HPDE6-E6E7 (cell line): ENCODE measurements at regions not wholly inside any gene's neighbourhood (a gene's known extent, or its start where the extent isn't known, plus 50 kb on each side); places are given as distances from the start of the nearest gene placed in this dataset.

Experiments used
- DNase-seq: peaks from one replicate; pipeline ENCODE4 v3.0.0; 2011; ENCODE audit warnings: missing footprints; ENCODE audit errors: extremely low spot score

DNA sequence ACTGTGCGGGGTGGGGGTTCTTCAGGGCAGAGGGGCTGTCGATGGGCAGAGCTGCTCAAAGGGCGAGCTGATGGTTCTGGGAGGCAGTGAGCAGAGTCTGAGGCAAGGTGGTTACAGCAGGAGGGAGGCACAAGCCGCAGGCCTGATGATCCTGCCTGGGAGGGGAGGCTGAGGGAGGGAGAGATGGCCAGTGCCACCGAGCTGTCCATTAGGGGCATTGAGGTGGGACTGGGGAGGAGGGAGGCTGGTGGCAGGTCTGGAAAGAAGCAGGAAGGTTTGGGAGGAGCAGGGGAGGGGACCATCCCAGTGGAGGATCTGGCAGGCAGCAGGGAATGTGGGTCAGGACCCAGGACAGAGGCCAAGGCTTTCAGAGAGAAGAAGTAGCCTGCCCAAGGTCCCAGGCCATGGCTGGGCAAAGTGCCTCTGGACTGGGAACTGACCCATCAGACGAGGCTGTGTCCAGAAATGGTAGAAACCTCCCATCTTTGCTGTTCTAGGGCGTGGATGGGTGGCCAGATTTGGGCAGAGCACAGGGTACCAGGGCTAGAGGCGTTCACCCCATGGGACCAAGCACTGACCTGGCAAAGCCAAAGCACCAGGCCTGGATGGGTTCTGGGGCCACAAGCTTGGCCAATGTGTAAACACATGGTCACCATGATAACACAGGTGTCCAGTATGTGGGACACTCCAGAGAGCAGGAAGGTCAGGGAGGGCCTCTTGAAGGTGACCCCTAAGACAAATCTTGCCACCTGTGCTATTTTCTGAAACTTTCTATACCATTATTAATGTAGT is 55.5 kb downstream of the INHBB start:
- DNase-seq, result no peak

DNA sequence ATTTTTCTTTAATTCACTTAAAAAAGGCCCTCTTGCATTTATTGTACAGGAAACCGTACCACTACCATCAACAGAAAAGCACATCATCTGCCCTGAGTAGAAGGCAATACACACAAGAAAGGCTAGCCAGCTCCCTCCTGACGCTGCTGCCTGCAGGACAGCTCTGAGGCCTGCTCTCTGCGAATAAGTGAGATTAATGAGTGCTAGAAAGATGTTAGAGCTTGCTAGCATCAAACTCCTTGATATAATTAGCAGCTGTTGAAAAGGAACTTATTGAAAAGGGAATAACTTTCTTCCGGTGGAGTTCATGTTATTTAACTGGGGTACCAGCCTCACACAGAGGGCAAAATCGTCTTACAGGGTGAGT is 56.1 kb downstream of the INHBB start:
- no peak for DNase-seq

DNA sequence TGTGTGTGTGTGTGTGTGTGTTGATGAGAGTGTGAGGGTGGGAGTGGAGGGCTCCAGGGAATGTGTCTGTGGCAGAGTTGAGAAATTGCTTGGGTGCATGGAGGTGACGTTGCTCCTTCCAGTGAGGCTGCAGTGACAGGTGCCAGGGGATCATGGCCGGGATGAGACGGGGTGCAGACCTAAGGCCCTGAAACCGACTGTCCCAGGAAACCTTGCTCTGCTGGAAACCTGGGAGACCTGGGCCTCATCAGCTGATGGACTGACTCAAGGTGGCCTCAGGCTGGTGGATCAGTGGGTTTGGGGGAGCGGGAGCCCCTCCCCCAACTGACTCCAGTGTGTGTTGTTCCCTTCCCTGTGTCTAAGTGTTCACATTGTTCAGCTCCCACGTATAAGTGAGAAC is 56.6 kb downstream of the INHBB start:
- DNase-seq, result no peak

DNA sequence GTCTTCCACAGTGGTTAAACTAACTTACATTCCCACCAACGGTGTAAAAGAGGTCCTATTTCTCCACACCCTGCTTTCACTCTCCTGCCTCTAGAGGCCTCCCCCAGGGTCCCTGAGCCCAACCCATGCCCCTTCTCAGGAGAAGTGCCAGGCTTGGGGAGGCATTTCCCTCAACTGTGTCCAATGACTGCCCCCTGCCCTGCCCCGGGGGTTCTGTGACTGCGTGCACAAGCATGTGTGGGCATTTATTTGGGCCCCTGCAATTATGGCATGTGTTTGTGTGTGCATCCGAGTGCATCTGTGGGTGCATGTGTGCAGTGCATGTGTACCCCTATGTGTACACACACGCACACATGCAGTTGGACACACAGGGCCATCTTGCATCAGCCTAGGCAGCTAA is 57.3 kb downstream of the INHBB start:
- DNase-seq, result no peak

DNA sequence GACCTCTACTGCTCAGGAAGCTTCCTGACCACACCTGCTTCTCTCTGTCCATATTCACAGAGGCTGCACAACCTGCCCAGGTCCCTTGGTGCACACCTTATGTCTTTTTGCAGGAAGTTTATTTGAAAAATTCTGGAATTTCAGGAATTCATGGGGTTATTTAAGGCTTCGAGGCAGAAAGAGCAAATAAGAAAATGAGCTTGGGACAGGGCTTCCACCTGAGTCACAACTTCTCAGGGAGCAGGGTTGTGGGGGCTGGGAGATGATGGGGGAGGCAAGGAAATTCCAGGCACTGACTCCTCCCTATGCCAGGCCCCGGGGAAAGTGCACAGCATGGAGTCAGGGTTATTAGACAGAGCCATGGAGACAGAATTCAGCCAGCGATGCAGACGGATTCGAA is 57.7 kb downstream of the INHBB start:
- no peak for DNase-seq

DNA sequence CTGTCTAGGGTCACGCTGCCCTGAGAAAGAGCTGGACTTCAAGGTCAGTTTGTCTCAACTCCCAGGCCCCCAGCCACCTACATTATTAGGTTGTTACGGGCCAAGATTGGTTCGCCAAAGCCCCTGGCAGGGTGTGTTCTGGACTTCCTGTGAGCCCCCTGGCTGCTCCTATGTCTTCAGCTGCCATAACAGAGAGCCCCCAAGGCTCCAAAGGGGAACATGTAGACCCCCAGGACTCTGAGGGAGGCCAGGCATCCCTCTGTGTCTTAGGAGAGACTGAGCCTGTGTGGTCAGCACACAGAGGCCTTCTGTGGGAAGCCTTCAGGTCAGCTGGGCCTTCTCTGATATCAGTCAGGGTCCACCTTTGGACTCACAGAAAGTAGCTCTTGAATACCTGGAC is 58.3 kb downstream of the INHBB start:
- no peak for DNase-seq

DNA sequence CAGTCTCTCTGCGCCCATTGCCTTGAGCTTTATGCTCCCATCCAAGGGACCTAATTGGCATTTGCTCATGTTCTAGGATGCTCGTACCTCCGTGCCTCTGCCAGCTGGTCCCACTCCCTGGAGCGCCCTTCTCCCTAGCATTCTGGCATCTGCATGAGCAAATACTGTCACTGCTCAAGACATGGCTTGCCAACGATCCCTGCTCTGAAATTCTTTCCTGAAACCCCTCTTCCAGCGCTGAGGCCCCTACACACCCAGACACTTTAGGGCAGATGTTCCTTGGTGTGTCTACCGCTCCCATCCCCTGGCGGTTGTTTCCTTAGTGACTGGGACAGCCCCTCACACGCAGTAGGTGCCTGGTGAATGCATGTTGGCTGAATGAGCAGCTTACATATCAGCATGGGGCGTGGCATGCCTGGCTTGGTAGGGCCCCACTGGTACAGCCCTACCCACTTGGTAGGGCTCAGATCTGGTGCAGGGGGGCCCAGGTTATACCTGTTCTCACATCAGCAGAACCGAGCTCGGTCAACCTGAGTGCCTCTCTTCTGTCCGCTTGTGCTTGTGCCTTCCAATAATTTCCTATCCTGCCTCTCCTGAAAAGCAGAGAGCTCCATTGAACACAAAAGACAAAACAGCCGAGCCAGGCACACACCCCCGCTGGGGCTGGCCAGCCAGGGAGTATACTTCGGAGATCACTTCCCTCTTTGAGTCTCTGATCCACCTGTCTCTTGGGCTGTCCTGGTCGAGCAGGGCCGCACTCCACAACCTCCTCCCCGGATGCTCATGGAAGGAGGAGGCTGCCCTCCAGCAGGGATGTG is 59.2 kb downstream of the INHBB start:
- DNase-seq, result no peak

DNA sequence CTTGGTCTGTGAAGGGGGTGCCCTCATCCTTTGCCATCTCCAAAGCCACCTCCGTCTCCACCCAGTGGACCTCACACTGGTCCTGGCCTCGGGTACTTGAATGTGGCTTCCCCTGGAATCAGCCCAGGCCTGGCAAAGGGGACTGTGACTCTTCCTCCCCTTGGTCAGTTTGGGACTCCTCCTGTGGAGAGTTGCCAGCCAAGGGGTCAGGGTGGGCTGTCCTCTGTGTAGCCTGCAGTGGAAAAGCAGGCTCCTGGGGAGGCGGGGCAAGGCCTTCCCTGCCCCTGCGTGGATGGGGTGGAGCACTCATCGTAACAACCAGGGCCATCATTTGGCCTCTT is 59.8 kb downstream of the INHBB start:
- DNase-seq, result no peak

DNA sequence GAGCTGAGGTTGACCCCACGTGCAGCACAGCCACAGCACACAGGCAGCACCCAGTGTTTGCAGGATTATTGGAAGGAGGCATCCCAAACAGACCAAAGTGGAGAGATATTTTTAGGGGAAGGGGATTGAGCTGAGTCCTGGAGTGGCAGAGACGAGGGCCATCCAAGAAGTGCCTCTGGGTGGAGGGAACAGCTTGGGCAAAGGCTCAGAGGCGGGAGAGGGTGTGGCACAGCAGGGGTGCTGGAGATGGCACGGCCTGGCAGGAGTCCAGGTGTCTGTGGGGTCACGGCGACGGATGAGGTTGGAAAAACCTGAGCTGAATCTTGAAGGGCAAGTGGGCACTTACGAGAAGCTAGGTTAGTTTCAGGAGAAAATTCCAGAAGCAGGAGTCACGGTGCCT is 60.6 kb downstream of the INHBB start:
- no peak for DNase-seq

DNA sequence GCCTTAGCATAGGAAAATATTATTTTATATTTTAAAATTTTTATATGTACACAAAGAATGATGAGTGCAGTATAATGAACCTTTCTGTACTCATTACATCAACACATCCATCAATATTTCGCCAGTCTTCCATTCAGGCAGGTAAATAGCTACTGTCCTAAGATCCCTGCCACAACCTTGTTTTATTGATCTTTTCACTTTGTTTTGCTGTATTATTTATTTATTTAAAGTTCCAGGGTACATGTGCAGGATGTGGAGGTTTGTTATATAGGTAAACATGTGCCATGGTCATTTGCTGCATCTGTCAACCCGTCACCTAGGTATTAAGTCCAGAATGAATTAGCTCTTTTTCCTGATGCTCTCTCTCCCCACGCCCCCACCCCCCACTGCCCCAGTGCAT is 64.6 kb downstream of the INHBB start:
- DNase-seq, result no peak

DNA sequence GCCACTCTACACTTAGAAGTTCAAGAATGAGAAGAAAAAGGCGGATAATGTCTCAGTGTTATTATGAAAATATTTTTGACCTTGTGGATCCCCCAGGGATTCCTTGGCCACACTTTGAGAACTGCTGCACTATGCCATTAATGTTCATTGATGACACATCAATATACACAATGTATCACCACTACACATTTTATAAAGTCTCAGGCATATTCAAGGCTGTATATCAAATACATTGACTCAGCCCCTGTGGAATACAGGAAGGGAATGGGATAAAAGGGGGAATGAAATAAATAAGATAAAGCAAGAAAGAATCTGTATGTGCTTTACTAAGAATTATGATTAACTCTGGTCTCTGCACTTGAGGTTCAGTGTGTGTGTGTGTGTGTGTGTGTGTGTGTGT is 69.1 kb downstream of the INHBB start:
- no peak for DNase-seq

DNA sequence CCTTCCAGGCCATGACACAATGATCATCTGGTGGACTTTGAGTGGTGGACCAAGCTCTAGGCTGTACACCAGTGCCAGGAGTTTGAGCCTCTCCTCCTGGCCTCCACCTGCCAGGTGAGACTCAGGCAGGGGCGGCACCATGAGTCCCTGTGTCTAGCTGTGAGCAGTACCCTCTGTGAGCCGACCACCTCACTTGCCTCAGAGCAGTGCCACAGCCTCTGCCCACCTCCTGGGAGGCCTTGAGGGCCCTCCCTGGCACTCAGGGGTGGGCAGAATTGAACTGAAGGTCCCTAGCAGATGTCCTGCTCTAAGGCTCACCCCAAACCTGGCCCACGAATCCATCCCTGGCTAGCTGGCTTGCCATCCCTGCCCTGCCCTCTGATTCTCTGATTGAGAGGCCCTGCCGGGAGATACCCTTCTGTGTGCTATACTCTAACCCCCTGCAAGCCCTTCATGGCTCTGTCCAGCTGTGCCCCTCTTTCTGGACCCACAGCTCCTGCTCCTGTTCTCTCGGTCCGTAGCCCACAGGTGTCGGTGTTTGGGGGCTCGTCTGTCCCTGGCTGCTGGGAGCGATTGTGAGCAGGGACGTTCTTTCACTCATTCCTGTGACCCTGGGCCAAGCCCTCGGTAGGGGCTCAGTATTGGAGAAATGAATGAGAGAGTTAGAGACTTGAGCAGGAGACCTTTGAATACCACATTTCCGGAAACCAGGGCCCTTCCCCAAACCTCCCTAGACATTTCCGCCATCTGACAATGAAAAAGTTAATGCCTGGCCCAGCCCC is 70.0 kb downstream of the INHBB start:
- DNase-seq, result no peak

DNA sequence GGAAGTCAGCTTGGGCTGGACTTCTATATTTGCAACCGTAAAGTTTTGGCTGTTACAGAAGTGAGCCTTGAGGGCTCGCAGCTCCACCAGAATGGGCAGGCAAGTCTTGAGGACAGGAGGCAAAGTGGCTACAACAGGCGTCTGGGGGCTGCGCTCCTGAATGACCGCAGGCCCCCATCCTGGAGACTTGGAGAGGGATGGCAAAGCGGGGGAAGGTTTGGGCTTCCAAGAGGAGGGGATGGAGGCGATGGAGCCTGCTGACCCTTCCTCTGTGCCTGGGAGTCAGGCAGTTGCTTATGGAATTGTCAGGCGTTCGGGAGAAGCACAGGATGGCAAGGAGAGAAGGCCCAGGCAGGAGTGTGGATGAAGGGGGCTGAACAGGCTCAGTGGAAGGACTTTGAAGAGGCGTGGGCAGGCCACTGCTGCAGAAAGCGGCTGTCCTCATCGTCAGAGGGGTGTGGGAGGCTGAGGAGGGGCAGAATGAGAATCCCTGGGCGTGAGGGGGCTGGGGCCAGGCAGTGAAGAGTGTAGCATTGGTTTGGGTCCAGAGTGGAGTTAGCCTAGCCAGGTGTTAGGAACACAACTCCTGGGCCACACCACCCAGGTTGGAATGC is 72.3 kb downstream of the INHBB start:
- no peak for DNase-seq

DNA sequence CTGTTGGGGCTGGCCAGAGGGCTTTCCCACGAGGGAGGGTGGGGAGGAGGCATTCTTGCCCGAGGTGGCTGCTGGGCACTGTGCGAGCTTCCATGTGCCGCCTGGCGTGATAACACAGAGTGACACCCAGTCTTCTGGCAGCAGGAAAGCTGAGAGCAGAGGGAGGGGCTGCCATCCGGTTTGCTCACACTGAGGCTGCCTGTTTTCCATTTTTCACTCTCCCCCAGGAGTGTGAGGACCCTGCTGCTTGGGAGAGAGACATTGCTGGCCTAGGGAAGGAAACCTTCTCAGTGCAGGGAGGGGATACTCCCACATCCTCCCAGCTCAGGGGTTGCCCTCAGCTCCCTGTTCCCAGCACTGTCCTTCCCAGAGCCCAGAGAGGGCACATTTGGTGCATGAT is 73.1 kb downstream of the INHBB start:
- DNase-seq, result no peak

DNA sequence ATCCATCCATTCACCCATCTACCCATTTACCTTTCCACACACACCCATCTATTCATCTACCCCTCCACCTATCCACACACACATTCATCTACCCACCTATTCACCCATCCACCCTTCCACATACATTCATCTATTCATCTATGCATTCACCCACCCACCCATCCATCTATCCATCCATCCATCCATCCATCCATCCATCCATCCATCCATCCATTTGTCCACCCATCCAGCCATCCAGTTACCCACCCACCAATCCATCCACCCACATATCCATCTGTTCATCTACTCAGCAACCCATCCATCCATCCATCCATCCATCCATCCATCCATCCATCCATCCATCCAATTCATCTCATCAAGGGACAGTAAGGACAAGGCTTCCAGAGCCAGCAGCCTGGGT is 74.0 kb downstream of the INHBB start:
- no peak for DNase-seq

DNA sequence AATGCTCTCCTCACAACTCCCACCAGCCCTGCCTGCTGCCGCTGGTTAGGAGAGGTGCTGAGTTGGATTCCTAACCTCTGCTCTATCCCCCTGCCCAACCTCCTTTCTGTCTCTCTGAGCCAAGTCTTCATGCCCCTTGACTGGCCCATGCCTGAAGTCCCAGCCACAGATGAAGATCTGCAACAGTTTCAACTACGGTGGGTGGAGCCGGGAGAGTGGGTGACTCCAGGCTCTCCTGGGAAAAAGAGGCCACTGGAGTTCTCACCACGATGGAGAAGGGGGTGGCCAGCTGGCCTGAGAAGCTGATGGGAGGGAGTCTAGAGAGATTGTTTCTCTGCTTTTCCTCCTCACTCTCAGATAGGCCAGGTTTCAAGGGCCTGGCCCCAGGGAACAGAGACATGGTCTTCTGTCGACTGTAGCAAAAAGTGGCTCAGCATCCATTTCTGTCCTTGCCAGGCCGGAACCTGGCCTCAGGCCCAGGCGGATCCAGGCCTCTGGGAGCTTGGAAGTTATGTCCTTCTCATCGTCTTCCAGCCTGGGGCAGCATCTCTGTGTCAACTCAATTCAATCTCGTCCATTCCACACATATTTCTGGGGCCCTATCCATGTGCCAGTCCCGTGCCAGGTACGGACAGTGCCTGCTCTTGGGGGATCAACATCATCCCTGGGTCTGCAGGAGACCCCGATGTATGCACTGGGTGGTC is 75.3 kb downstream of the INHBB start:
- no peak for DNase-seq

DNA sequence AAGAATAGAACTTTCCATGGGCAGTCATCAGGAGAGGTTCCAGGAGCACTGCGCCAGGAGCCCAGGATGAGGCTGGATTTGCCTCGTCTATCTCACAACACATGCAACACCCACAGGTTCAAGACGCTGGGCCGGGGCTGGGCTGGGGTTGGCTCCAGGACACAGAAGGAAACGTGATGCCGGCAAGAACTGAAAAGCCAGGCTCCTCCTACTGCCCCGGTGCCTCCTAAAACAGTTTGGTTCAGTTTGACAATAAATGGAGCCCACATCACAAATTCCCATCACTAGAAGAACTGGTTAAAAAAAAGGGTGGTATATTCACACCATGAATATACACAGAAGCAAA is 75.9 kb downstream of the INHBB start:
- no peak for DNase-seq

DNA sequence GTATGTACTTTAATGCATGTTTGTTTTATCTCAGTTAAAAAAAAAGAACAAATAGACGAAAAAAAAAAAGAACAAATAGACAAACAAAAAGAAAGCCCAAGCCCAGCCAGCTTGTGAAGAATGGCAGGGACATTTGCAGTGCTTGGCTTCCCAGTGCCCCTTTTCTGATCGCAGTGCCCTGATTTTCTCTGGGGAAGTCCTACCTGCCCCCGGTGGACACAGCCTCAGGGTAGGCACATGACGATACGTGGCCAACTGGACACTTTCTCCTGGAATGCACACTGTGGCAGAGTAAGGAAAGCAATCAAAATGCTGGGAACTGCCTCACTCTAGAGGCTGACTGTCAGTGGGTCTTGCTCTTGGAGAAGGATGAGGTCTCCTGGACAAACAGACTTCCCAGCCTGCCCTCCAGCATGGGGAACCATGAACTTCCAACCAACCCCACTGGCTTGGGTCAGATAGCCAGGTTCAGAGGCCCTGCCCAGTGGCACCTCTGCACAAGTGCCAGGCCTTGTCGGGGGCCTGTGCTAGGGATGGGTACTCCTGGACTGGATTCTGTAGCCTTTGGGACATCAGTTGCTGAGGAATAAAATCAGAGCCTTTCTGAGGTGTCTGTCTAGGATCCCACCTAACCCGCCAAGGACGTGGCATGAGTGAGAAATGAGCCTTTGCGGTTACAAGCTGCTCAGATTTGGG is 76.7 kb downstream of the INHBB start:
- no peak for DNase-seq

DNA sequence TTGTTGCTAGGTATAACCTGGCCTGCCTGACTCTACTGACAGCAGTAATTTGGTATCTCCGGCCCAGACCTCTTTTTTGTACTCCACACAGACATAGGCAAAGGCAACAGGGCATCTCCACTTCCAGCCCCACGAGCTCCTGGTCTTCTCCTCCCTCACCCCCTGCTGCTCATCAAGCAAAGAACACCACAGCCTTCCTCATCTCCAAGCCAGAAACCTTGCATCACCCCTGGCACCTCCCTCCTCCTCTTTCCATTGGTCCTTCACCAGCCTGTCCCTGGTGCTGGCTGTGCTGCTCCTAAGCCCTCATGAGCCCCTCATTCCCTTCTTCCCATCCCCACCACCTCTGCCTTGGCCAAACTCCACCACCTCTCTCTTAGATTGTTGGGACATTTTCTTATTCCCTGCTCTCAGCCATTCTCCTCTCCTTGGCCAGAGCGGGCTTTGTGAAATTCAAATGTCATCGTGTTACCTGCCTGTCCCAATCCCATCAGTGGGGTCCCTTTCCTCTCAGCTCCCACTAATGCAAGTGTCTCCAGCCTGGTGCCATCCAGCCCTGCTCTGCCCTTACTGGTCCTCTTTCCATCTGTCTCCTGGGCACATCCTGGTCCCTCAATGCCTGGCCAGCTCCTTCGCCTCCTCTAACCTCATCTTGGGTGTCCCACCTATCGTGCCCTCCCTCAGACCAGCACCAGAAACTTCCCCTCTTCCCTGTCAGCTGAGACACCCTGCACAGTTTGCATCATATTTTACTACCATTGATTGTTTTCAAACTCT is 77.4 kb downstream of the INHBB start:
- DNase-seq, result no peak

DNA sequence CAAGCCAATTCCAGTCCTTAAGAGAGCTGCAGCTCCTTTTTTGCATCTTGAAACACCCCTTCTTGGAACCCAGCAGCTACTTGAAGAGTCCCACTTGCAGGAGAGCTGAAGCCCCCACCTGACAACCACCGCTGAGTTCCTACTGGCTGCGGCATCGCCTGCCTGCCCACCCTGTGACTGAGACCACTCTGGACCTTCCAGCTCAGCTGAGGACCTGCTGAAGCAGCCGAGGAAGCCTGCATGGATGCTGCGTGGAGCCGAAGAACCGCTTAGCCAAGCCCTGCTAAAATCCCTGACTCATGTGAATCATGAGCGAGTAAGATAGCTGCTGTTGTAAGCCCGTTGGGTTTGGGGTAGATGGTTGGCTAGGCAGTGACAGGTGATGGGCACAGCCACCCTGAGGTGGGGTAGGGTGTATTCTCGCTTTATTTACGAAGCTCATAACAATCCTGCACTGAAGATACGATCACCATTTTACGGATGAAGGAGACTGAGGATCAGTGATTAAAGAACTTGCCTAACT is 78.4 kb downstream of the INHBB start:
- DNase-seq, result no peak
